ENCODE measurements at regions not wholly inside any gene's neighbourhood (a gene's known extent, or its start where the extent isn't known, plus 50 kb on each side); places are given as distances from the start of the nearest gene placed in this dataset.

- no peak overlapping the region for H3K27ac ChIP-seq
Measured at GRCh38 chr1:224061436-224061835, 52.5 kb upstream of the FBXO28 start.

GRCh38 chr1:224059897-224060427 is 53.9 kb upstream of the FBXO28 start:
- no peak for TF ChIP-seq CTCF (IDR thresholded peaks at IDR 0.05)
- no peak for TF ChIP-seq ZFX (IDR thresholded peaks at IDR 0.05; ENCODE audit: borderline replicate concordance)
- H3K27ac ChIP-seq, result no peak overlapping the region

More at GRCh38 chr1:224061436-224061835, 52.5 kb upstream of the FBXO28 start:
- TF ChIP-seq CTCF (IDR thresholded peaks at IDR 0.05) (no peak), ZFX (IDR thresholded peaks at IDR 0.05; ENCODE audit: borderline replicate concordance) (no peak)

- no peak overlapping the region for H3K27ac ChIP-seq
- TF ChIP-seq CTCF (IDR thresholded peaks at IDR 0.05) (no peak), ZFX (IDR thresholded peaks at IDR 0.05; ENCODE audit: borderline replicate concordance) (no peak)
Measured at GRCh38 chr1:224058303-224058702, 55.6 kb upstream of the FBXO28 start.

GRCh38 chr1:224057461-224058199 is 56.3 kb upstream of the FBXO28 start:
- TF ChIP-seq ZFX (IDR thresholded peaks at IDR 0.05; ENCODE audit: borderline replicate concordance) (no peak), CTCF (IDR thresholded peaks at IDR 0.05) (no peak)
- H3K27ac ChIP-seq, result no peak overlapping the region

GRCh38 chr1:224054611-224055010 is 59.3 kb upstream of the FBXO28 start:
- TF ChIP-seq CTCF (IDR thresholded peaks at IDR 0.05), result no peak
- no peak for TF ChIP-seq ZFX (IDR thresholded peaks at IDR 0.05; ENCODE audit: borderline replicate concordance)
- no peak overlapping the region for H3K27ac ChIP-seq

GRCh38 chr1:224054012-224054411 is 59.9 kb upstream of the FBXO28 start:
- TF ChIP-seq CTCF (IDR thresholded peaks at IDR 0.05) (no peak), ZFX (IDR thresholded peaks at IDR 0.05; ENCODE audit: borderline replicate concordance) (no peak)

GRCh38 chr1:224053456-224053855 is 60.5 kb upstream of the FBXO28 start:
- no peak overlapping the region for H3K27ac ChIP-seq

More at GRCh38 chr1:224054012-224054411, 59.9 kb upstream of the FBXO28 start:
- H3K27ac ChIP-seq, result no peak overlapping the region

More at GRCh38 chr1:224053456-224053855, 60.5 kb upstream of the FBXO28 start:
- TF ChIP-seq CTCF (IDR thresholded peaks at IDR 0.05) (no peak), ZFX (IDR thresholded peaks at IDR 0.05; ENCODE audit: borderline replicate concordance) (no peak)
